Ovary (tissue), 3 donors: ENCODE measurements at regions not wholly inside any gene's neighbourhood (a gene's known extent, or its start where the extent isn't known, plus 50 kb on each side); places are given as distances from the start of the nearest gene placed in this dataset.

Source experiments
- CTCF ChIP-seq, 3 donors: fragments of 450-650 bp in 2 of 3; fragments of 200-600 bp in 1 of 3; IDR thresholded peaks; one replicate each; pipeline versions ENCODE4 v1.5.1 to v1.8.0; 2016 to 2022; ENCODE audit warnings: antibody characterized with exemption in 3 of 3, mild to moderate bottlenecking in 1 of 3
- EP300 ChIP-seq: sonication (generic); formaldehyde crosslinking; IDR thresholded peaks from one replicate; pipeline ENCODE4 v1.6.1; 2017; ENCODE audit warnings: antibody characterized with exemption
- donor health status: DM: no; HTN: no; CAD: no.

- TF ChIP-seq EP300 (no peak), CTCF (IDR thresholded peaks at IDR 0.05) (no peak)
Observed at GRCh38 chr6:8814440-8815000, 379.2 kb upstream of the SLC35B3 start.
